ENCODE measurements at regions not wholly inside any gene's neighbourhood (a gene's known extent, or its start where the extent isn't known, plus 50 kb on each side); places are given as distances from the start of the nearest gene placed in this dataset.

GRCh38 chr2:153812632-153813031, 59.1 kb upstream of the GALNT13 start:
- no peaks in the 10 kb centered on the region for H3K27me3 ChIP-seq (ENCODE audit: control insufficient read depth, low read length)
- no peaks in the 10 kb centered on the region for H3K9me3 ChIP-seq (ENCODE audit: control insufficient read depth, insufficient read depth, low read length)
- H3K4me1 ChIP-seq (ENCODE audit: control insufficient read depth, low read length): no peaks in the 10 kb centered on the region
- H3K4me3 ChIP-seq (ENCODE audit: low read length): no peak overlapping the region
- no peaks in the 10 kb centered on the region for H3K36me3 ChIP-seq (ENCODE audit: control insufficient read depth, low read length)
- no peak for TF ChIP-seq EZH2phosphoT487 (IDR thresholded peaks at IDR 0.05; ENCODE audit: borderline replicate concordance, low read length)
- no peak for TF ChIP-seq CTCF (IDR thresholded peaks at IDR 0.05; ENCODE audit: low read depth, low read length, poor library complexity, severe bottlenecking)
- no peaks in the 10 kb centered on the region for H3K9me2 ChIP-seq (replicated peaks; ENCODE audit: control insufficient read depth, low read length)
- H3K27ac ChIP-seq (ENCODE audit: low read depth, low read length): no peak overlapping the region
- H4K20me1 ChIP-seq (ENCODE audit: control insufficient read depth, insufficient read depth, low read depth, low read length): no peaks in the 10 kb centered on the region
- H3K79me2 ChIP-seq (ENCODE audit: control insufficient read depth, low read length): no peaks in the 10 kb centered on the region
- H3F3A ChIP-seq (ENCODE audit: control insufficient read depth, insufficient read depth): no peaks in the 10 kb centered on the region
- H3K4me2 ChIP-seq (ENCODE audit: low read length): no peak overlapping the region

GRCh38 chr2:153818242-153818641, 53.5 kb upstream of the GALNT13 start:
- Histone ChIP-seq H4K20me1 (ENCODE audit: control insufficient read depth, insufficient read depth, low read depth, low read length) (no peaks in the 10 kb centered on the region), H3K4me3 (ENCODE audit: low read length) (no peak overlapping the region), H3K9me2 (replicated peaks; ENCODE audit: control insufficient read depth, low read length) (no peaks in the 10 kb centered on the region), H3K36me3 (ENCODE audit: control insufficient read depth, low read length) (no peaks in the 10 kb centered on the region), H3K27ac (ENCODE audit: low read depth, low read length) (no peak overlapping the region), H3K9me3 (ENCODE audit: control insufficient read depth, insufficient read depth, low read length) (no peaks in the 10 kb centered on the region; the same call in 1 of the 2 replicates), H3K79me2 (ENCODE audit: control insufficient read depth, low read length) (no peaks in the 10 kb centered on the region), H3K4me1 (ENCODE audit: control insufficient read depth, low read length) (no peaks in the 10 kb centered on the region), H3K4me2 (ENCODE audit: low read length) (no peak overlapping the region), H3K27me3 (ENCODE audit: control insufficient read depth, low read length) (no peaks in the 10 kb centered on the region), H3F3A (ENCODE audit: control insufficient read depth, insufficient read depth) (no peaks in the 10 kb centered on the region)
- TF ChIP-seq EZH2phosphoT487 (IDR thresholded peaks at IDR 0.05; ENCODE audit: borderline replicate concordance, low read length) (no peak), CTCF (IDR thresholded peaks at IDR 0.05; ENCODE audit: low read depth, low read length, poor library complexity, severe bottlenecking) (no peak)

GRCh38 chr2:153819074-153819473, 52.6 kb upstream of the GALNT13 start:
- Histone ChIP-seq H3K27ac (ENCODE audit: low read depth, low read length) (no peak overlapping the region), H3K79me2 (ENCODE audit: control insufficient read depth, low read length) (no peaks in the 10 kb centered on the region), H3F3A (ENCODE audit: control insufficient read depth, insufficient read depth) (no peaks in the 10 kb centered on the region), H3K4me1 (ENCODE audit: control insufficient read depth, low read length) (no peaks in the 10 kb centered on the region), H3K4me3 (ENCODE audit: low read length) (no peak overlapping the region), H3K4me2 (ENCODE audit: low read length) (no peak overlapping the region), H4K20me1 (ENCODE audit: control insufficient read depth, insufficient read depth, low read depth, low read length) (no peaks in the 10 kb centered on the region), H3K9me3 (ENCODE audit: control insufficient read depth, insufficient read depth, low read length) (no peaks in the 10 kb centered on the region; the same call in 1 of the 2 replicates), H3K9me2 (replicated peaks; ENCODE audit: control insufficient read depth, low read length) (no peaks in the 10 kb centered on the region), H3K27me3 (ENCODE audit: control insufficient read depth, low read length) (no peaks in the 10 kb centered on the region), H3K36me3 (ENCODE audit: control insufficient read depth, low read length) (no peaks in the 10 kb centered on the region)
- TF ChIP-seq CTCF (IDR thresholded peaks at IDR 0.05; ENCODE audit: low read depth, low read length, poor library complexity, severe bottlenecking) (no peak), EZH2phosphoT487 (IDR thresholded peaks at IDR 0.05; ENCODE audit: borderline replicate concordance, low read length) (no peak)

DNA sequence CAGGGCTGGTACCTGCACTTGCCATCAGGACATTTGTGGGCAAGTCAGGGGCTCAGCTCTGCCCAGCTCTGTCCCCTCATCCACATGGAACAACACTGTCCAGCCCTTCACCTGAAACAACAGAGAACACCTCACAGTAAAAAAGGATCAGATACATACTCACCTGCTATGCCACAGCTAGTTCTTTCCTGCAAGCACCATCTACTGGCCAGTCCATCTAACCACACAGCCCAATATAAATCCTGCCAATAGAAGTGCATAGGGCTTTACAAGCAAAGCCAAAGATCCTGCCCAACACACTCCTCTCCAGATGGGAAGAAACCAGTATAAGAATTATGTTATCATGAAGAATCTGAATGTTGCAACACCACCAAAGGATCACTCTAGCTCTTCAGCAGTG, 52.2 kb upstream of the GALNT13 start:
- Histone ChIP-seq H3K79me2 (ENCODE audit: control insufficient read depth, low read length) (no peaks in the 10 kb centered on the region), H3K36me3 (ENCODE audit: control insufficient read depth, low read length) (no peaks in the 10 kb centered on the region), H3K9me2 (replicated peaks; ENCODE audit: control insufficient read depth, low read length) (no peaks in the 10 kb centered on the region), H3K9me3 (ENCODE audit: control insufficient read depth, insufficient read depth, low read length) (no peaks in the 10 kb centered on the region; the same call in 1 of the 2 replicates), H4K20me1 (ENCODE audit: control insufficient read depth, insufficient read depth, low read depth, low read length) (no peaks in the 10 kb centered on the region), H3K4me2 (ENCODE audit: low read length) (no peak overlapping the region), H3K27ac (ENCODE audit: low read depth, low read length) (no peak overlapping the region), H3F3A (ENCODE audit: control insufficient read depth, insufficient read depth) (no peaks in the 10 kb centered on the region), H3K27me3 (ENCODE audit: control insufficient read depth, low read length) (no peaks in the 10 kb centered on the region), H3K4me3 (ENCODE audit: low read length) (no peak overlapping the region), H3K4me1 (ENCODE audit: control insufficient read depth, low read length) (no peaks in the 10 kb centered on the region)
- TF ChIP-seq CTCF (IDR thresholded peaks at IDR 0.05; ENCODE audit: low read depth, low read length, poor library complexity, severe bottlenecking) (no peak), EZH2phosphoT487 (IDR thresholded peaks at IDR 0.05; ENCODE audit: borderline replicate concordance, low read length) (no peak)
